SU-DHL-6 (cell line): ENCODE measurements at regions not wholly inside any gene's neighbourhood (a gene's known extent, or its start where the extent isn't known, plus 50 kb on each side); places are given as distances from the start of the nearest gene placed in this dataset.

Experiments
- CTCF ChIP-seq: fragments of 200-600 bp; sonication (generic); IDR thresholded peaks from one replicate; pipeline ENCODE4 v1.5.1; 2017; ENCODE audit warnings: antibody characterized with exemption, mild to moderate bottlenecking, low read length, moderate library complexity; ENCODE audit not compliant: insufficient read depth, poor library complexity, severe bottlenecking
- EZH2phosphoT487 ChIP-seq: fragments of 200-600 bp; sonication (generic), shearing (Covaris generic); conservative IDR thresholded peaks from 2 replicates; pipeline ENCODE4 v1.6.1; 2018; ENCODE audit warnings: mild to moderate bottlenecking, antibody characterized with exemption, low read length, moderate library complexity, mixed read lengths

- TF ChIP-seq CTCF (no peak), EZH2phosphoT487 (no peak)
Observed at GRCh38 chr12:9367201-9367600, 159.0 kb upstream of the PZP start.
